HCT116 (cell line): ENCODE measurements at regions not wholly inside any gene's neighbourhood (a gene's known extent, or its start where the extent isn't known, plus 50 kb on each side); places are given as distances from the start of the nearest gene placed in this dataset.

ENCODE experiments used
- CTCF ChIP-seq, 3 experiments: fragments of 200-600 bp in 1 of 3; sonication (generic) in 1 of 3; IDR thresholded peaks in 2 of 3; conservative IDR thresholded peaks in 1 of 3; 2 replicates each; pipeline ENCODE4 v1.5.1; 2012 to 2017; ENCODE audit warnings: low read depth in 2 of 3, low read length in 2 of 3, antibody characterized with exemption in 1 of 3, borderline replicate concordance in 1 of 3, control low read depth in 1 of 3, mild to moderate bottlenecking in 1 of 3, mixed read lengths in 1 of 3, mixed run types in 1 of 3, moderate library complexity in 1 of 3; ENCODE audit not compliant: insufficient read depth in 1 of 3
- ELF1 ChIP-seq: IDR thresholded peaks from 2 replicates; pipeline ENCODE4 v1.6.1; 2012; ENCODE audit warnings: low read depth, borderline replicate concordance
- POLR2A ChIP-seq: IDR thresholded peaks from 2 replicates; pipeline ENCODE4 v1.7.0; 2011; ENCODE audit warnings: borderline replicate concordance; ENCODE audit not compliant: insufficient read depth, insufficient read length; ENCODE audit errors: extremely low read depth
- POLR2AphosphoS5 ChIP-seq: IDR thresholded peaks from 2 replicates; pipeline ENCODE4 v1.6.1; 2011; ENCODE audit warnings: mild to moderate bottlenecking, low read depth, low read length, moderate library complexity
- RAD21 ChIP-seq: IDR thresholded peaks from 2 replicates; pipeline ENCODE4 v1.6.1; 2012; ENCODE audit warnings: low read depth, mild to moderate bottlenecking
- TCF7L2 ChIP-seq: IDR thresholded peaks from 2 replicates; pipeline ENCODE4 v1.7.0; 2011; ENCODE audit warnings: borderline replicate concordance, inconsistent platforms; ENCODE audit not compliant: insufficient read depth, insufficient read length; ENCODE audit errors: extremely low read depth
- ZBTB33 ChIP-seq: IDR thresholded peaks from 2 replicates; pipeline ENCODE4 v1.6.1; 2011; ENCODE audit warnings: mild to moderate bottlenecking, low read length, moderate library complexity; ENCODE audit not compliant: insufficient replicate concordance; ENCODE audit errors: extremely low read depth
- ZFX ChIP-seq: fragments of 450-650 bp; IDR thresholded peaks from 2 replicates; pipeline ENCODE4 v1.6.1; 2017
- ZNF274 ChIP-seq: fragments of 200-500 bp; sonication (Bioruptor generic); IDR thresholded peaks from 2 replicates; pipeline ENCODE4 v1.6.1; 2014; ENCODE audit warnings: mild to moderate bottlenecking, low read depth, low read length, inconsistent platforms

- no peak for TF ChIP-seq RAD21
- no peak for TF ChIP-seq ZNF274
- TF ChIP-seq TCF7L2 = no peak
- TF ChIP-seq CTCF (IDR thresholded peaks at IDR 0.05 in 2 of 3, conservative IDR thresholded peaks at IDR 0.05 in 1 of 3; ENCODE audit: borderline replicate concordance in 1 of 3, insufficient read depth in 1 of 3, low read depth in 2 of 3, low read length in 2 of 3) = no peak
- TF ChIP-seq POLR2AphosphoS5 = no peak
- no peak for TF ChIP-seq POLR2A
- no peak for TF ChIP-seq ZBTB33
- no peak for TF ChIP-seq ELF1
- no peak for TF ChIP-seq ZFX
These were observed 119.2 kb upstream of the TMEM18 start for GRCh38 chr2:796141-796985.
